Hepatocyte (in vitro differentiated cells): ENCODE measurements at regions not wholly inside any gene's neighbourhood (a gene's known extent, or its start where the extent isn't known, plus 50 kb on each side); places are given as distances from the start of the nearest gene placed in this dataset.

Experiments
- EZH2 ChIP-seq: fragments of 200-600 bp; sonication (generic); IDR thresholded peaks from 2 replicates; pipeline ENCODE4 v1.6.1; 2016; ENCODE audit warnings: antibody characterized with exemption, mild to moderate bottlenecking, borderline replicate concordance
- TF ChIP-seq, protein P1 (sequence below): fragments of 200-600 bp; sonication (generic); IDR thresholded peaks from 2 replicates; pipeline ENCODE4 v1.5.1; 2016; ENCODE audit warnings: antibody characterized with exemption, mild to moderate bottlenecking; ENCODE audit not compliant: poor library complexity

DNA sequence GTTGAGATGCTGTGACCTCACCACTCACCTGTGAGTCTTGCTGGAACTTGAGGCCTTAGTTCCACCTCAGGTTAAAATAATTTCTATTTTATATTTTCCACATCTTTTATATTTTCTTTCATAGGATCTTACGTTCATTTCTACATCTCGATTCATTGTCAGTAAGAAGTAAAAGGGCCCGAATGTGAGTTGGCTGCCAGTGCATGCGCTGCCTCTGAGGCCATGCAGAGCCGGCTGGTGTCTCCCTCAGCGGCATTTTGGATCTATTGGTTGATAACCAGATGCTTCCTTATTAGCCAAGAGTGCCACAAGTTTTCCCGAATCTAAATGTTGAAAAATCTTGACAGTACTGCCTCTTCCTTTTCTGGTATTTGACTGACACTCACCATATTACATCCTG is 347.3 kb downstream of the TEX29 start:
- no peak for TF ChIP-seq EZH2
- TF ChIP-seq, protein P1, sequence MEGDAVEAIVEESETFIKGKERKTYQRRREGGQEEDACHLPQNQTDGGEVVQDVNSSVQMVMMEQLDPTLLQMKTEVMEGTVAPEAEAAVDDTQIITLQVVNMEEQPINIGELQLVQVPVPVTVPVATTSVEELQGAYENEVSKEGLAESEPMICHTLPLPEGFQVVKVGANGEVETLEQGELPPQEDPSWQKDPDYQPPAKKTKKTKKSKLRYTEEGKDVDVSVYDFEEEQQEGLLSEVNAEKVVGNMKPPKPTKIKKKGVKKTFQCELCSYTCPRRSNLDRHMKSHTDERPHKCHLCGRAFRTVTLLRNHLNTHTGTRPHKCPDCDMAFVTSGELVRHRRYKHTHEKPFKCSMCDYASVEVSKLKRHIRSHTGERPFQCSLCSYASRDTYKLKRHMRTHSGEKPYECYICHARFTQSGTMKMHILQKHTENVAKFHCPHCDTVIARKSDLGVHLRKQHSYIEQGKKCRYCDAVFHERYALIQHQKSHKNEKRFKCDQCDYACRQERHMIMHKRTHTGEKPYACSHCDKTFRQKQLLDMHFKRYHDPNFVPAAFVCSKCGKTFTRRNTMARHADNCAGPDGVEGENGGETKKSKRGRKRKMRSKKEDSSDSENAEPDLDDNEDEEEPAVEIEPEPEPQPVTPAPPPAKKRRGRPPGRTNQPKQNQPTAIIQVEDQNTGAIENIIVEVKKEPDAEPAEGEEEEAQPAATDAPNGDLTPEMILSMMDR = no peak
